Smooth muscle cell (in vitro differentiated cells): ENCODE measurements at regions not wholly inside any gene's neighbourhood (a gene's known extent, or its start where the extent isn't known, plus 50 kb on each side); places are given as distances from the start of the nearest gene placed in this dataset.
A peak's percentile ranks its signal among the peaks of the same experiment; 100 is the strongest.
"Not testable (repeated sequence)": the region's sequence is repeated elsewhere in the genome, so short reads cannot be mapped to it uniquely, and the experiment has no call there.

ENCODE experiments used
- DNase-seq: peaks from one replicate; lab custom pipeline; 2025; ENCODE audit not compliant: unreplicated experiment; lab: John Stamatoyannopoulos, UW
- H2AFZ ChIP-seq: fragments of 200-600 bp; sonication (generic); 2 replicates; pipeline ENCODE4 v1.6.0; 2016; ENCODE audit warnings: antibody characterized with exemption, low read depth, mild to moderate bottlenecking
- H3F3A ChIP-seq: fragments of 200-600 bp; sonication (generic); 2 replicates; pipeline ENCODE4 v1.6.0; 2017; ENCODE audit warnings: antibody characterized with exemption, low read depth
- H3K27ac ChIP-seq: fragments of 200-600 bp; sonication (generic); 2 replicates; pipeline ENCODE4 v1.5.1; 2016; ENCODE audit warnings: low read depth, mild to moderate bottlenecking
- H3K27me3 ChIP-seq: fragments of 200-600 bp; sonication (generic); 2 replicates; pipeline ENCODE4 v1.6.1; 2016; ENCODE audit warnings: low read depth, mild to moderate bottlenecking
- H3K36me3 ChIP-seq: fragments of 200-600 bp; sonication (generic); 2 replicates; pipeline ENCODE4 v1.5.1; 2016; ENCODE audit warnings: low read depth
- H3K4me1 ChIP-seq: fragments of 200-600 bp; sonication (generic); 2 replicates; pipeline ENCODE4 v1.5.1; 2016; ENCODE audit warnings: low read depth
- H3K4me2 ChIP-seq: fragments of 200-600 bp; sonication (generic); 2 replicates; pipeline ENCODE4 v1.6.0; 2016; ENCODE audit warnings: mild to moderate bottlenecking
- H3K4me3 ChIP-seq: fragments of 200-600 bp; sonication (generic); 2 replicates; pipeline ENCODE4 v1.5.1; 2016; ENCODE audit warnings: mild to moderate bottlenecking
- H3K79me2 ChIP-seq: fragments of 200-600 bp; sonication (generic); 2 replicates; pipeline ENCODE4 v1.6.0; 2016; ENCODE audit warnings: low read depth, mild to moderate bottlenecking
- H3K9ac ChIP-seq: fragments of 200-600 bp; sonication (generic); 2 replicates; pipeline ENCODE4 v1.6.0; 2016; ENCODE audit warnings: low read depth
- H3K9me3 ChIP-seq: fragments of 200-600 bp; sonication (generic); replicated peaks from 2 replicates; pipeline ENCODE4 v1.5.1; 2016; ENCODE audit warnings: low read depth
- H4K20me1 ChIP-seq: fragments of 200-600 bp; sonication (generic); 2 replicates; pipeline ENCODE4 v1.6.0; 2016; ENCODE audit warnings: low read depth
- WGBS: methylation state at CpG from one replicate; pipeline ENCODE4 v1.1.7; 2016; ENCODE audit warnings: low lambda C conversion rate; 5-methylcytosine and 5-hydroxymethylcytosine counted together
- TF ChIP-seq, protein P1 (sequence below): fragments of 200-600 bp; sonication (generic); IDR thresholded peaks from 2 replicates; pipeline ENCODE4 v1.5.1; 2017; ENCODE audit warnings: borderline replicate concordance, mild to moderate bottlenecking, antibody characterized with exemption; ENCODE audit not compliant: insufficient read depth, poor library complexity, severe bottlenecking

DNA sequence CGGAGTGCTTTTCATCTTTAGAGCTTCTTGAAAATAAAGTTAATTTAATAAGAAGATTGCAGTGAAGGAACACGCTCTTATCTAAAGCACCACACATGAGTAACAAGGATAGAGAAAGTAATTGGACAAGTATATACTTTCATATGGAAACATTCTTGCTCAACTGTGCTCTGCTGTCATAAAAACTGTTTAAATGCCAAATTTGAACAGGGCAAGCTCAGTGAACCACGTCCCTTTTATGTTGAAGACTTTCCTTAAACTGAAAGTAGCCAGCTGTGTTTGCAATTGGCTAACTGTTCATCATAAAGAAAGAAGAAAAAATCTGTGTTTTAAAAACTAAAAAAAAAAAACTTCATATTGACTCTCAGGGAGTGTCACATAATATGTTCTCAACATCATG, 1610.7 kb upstream of the C9orf72 start:
- no peak overlapping the region for H2AFZ ChIP-seq
- TF ChIP-seq, protein P1, sequence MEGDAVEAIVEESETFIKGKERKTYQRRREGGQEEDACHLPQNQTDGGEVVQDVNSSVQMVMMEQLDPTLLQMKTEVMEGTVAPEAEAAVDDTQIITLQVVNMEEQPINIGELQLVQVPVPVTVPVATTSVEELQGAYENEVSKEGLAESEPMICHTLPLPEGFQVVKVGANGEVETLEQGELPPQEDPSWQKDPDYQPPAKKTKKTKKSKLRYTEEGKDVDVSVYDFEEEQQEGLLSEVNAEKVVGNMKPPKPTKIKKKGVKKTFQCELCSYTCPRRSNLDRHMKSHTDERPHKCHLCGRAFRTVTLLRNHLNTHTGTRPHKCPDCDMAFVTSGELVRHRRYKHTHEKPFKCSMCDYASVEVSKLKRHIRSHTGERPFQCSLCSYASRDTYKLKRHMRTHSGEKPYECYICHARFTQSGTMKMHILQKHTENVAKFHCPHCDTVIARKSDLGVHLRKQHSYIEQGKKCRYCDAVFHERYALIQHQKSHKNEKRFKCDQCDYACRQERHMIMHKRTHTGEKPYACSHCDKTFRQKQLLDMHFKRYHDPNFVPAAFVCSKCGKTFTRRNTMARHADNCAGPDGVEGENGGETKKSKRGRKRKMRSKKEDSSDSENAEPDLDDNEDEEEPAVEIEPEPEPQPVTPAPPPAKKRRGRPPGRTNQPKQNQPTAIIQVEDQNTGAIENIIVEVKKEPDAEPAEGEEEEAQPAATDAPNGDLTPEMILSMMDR = no peak

DNA sequence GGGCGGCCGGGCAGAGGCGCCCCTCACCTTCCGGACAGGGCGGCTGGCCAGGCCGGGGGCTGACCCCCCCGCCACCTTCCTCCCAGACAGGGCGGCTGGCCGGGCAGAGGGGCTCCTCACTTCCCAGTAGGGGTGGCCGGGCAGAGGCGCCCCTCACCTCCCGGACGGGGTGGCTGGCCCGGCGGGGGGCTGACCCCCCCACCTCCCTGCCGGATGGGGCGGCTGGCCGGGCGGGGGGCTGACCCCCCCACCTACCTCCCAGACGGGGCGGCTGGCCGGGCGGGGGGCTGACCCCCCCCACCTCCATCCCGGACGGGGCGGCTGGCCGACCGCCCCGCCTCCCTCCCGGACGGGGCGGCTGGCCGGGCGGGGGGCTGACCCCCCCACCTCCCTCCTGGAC, 1615.5 kb upstream of the C9orf72 start:
- not testable (repeated sequence) for DNase-seq, H3K36me3 ChIP-seq, H3K4me3 ChIP-seq, H3K9ac ChIP-seq, H3K4me1 ChIP-seq, H3F3A ChIP-seq, H3K4me2 ChIP-seq, H3K27me3 ChIP-seq, H3K27ac ChIP-seq, H3K9me3 ChIP-seq, H2AFZ ChIP-seq, H4K20me1 ChIP-seq
- H3K79me2 ChIP-seq = peaks cover 61% of the 10 kb centered on the region
- no CpG with 5 or more reads among the region's 34 CpGs for WGBS

More for the DNA sequence above, 1610.7 kb upstream of the C9orf72 start:
- Histone ChIP-seq H3K27ac (peak overlapping the region; percentile 18), H3K9ac (no peak overlapping the region), H4K20me1 (no peaks in the 10 kb centered on the region), H3K4me2 (peak overlapping the region; percentile 31), H3K4me3 (no peak overlapping the region), H3K4me1 (peaks cover 6% of the 10 kb centered on the region), H3K27me3 (no peaks in the 10 kb centered on the region), H3K79me2 (peaks cover 70% of the 10 kb centered on the region), H3K9me3 (no peaks in the 10 kb centered on the region), H3F3A (no peaks in the 10 kb centered on the region), H3K36me3 (no peaks in the 10 kb centered on the region)
- DNase-seq = no peak
- 55% methylated on average over 3 of the region's 3 CpGs for WGBS

DNA sequence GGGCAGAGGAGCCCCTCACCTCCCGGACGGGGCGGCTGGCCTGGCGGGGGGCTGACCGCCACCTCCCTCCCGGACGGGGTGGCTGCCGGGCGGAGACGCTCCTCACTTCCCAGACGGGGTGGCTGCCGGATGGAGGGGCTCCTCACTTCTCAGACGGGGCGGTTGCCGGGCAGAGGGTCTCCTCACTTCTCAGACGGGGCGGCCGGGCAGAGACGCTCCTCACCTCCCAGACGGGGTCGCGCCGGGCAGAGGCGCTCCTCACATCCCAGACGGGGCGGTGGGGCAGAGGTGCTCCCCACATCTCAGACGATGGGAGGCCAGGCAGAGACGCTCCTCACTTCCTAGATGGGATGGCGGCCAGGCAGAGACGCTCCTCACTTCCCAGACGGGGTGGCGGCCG, 1615.9 kb upstream of the C9orf72 start:
- H3K4me2 ChIP-seq, H3K9ac ChIP-seq, H4K20me1 ChIP-seq, H3K27ac ChIP-seq, H3K36me3 ChIP-seq, H3F3A ChIP-seq, H3K9me3 ChIP-seq, DNase-seq, H3K4me3 ChIP-seq, H3K4me1 ChIP-seq, H3K27me3 ChIP-seq, H2AFZ ChIP-seq: not testable (repeated sequence)
- peaks cover 62% of the 10 kb centered on the region for H3K79me2 ChIP-seq
- WGBS = 98% methylated on average over 18 of the region's 33 CpGs

DNA sequence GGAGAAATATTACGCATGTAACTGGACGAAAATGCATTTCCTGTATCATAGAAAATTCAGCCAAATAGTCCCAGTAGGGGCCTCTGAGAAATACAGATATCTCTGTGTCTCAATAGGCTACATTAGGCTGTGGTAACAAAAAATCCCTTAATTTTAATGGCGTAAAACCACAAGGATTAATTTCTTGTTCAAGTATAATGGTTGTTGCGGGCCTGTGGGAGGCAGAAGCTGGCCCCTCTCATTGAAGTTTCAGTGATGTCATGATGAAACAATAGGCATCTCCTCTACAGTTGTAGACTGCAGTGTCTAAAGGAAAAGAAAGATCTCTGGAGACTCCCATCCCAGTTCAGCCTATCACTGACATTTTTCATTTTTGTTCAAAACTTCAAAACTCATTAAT, 1625.6 kb upstream of the C9orf72 start:
- H4K20me1 ChIP-seq = no peaks in the 10 kb centered on the region
- peak overlapping the region; percentile 14 for H2AFZ ChIP-seq
- H3K27ac ChIP-seq = peak overlapping the region; percentile 49
- H3K27me3 ChIP-seq = no peaks in the 10 kb centered on the region
- H3K4me3 ChIP-seq = no peak overlapping the region
- TF ChIP-seq, protein P1 = no peak
- 77% methylated on average over 4 of the region's 4 CpGs for WGBS
- no peak for DNase-seq
- no peaks in the 10 kb centered on the region for H3K36me3 ChIP-seq
- no peaks in the 10 kb centered on the region for H3K9me3 ChIP-seq
- peaks cover 4% of the 10 kb centered on the region for H3F3A ChIP-seq
- H3K4me2 ChIP-seq = peak overlapping the region; percentile 49
- peaks cover 78% of the 10 kb centered on the region for H3K79me2 ChIP-seq
- peaks cover 13% of the 10 kb centered on the region for H3K4me1 ChIP-seq
- no peak overlapping the region for H3K9ac ChIP-seq

DNA sequence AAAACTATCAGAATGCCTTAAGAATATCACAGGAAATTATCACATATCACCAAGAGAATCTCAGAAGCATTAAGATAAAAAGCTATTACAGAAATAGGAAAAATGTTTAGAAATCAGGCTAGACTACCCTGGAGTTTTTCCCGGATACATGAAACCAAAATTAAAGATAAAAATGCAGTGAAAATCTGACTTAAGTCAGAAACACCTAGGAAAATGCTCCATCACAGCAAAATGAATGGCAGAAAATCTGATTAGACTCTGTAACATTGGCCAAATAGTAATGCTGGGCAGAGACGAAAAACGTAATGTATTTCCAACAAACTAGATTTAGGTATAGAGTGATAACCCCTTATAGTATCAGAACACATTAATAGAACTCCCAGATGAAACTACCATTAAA, 1626.7 kb upstream of the C9orf72 start:
- no peaks in the 10 kb centered on the region for H3K27me3 ChIP-seq
- no peak overlapping the region for H3K27ac ChIP-seq
- H3K9me3 ChIP-seq = no peaks in the 10 kb centered on the region
- H3K36me3 ChIP-seq = no peaks in the 10 kb centered on the region
- TF ChIP-seq, protein P1 = no peak
- peak overlapping the region; percentile 34 for H3K4me2 ChIP-seq
- H3K4me3 ChIP-seq = no peak overlapping the region
- WGBS = 73% methylated on average over 3 of the region's 3 CpGs
- H4K20me1 ChIP-seq = no peaks in the 10 kb centered on the region
- peaks cover 74% of the 10 kb centered on the region for H3K79me2 ChIP-seq
- peaks cover 13% of the 10 kb centered on the region for H3K4me1 ChIP-seq
- no peak overlapping the region for H2AFZ ChIP-seq
- H3K9ac ChIP-seq = no peak overlapping the region
- H3F3A ChIP-seq = peaks cover 8% of the 10 kb centered on the region
- DNase-seq = no peak
